Lower leg skin (tissue), 3 donors: ENCODE measurements at regions not wholly inside any gene's neighbourhood (a gene's known extent, or its start where the extent isn't known, plus 50 kb on each side); places are given as distances from the start of the nearest gene placed in this dataset.

Experiments
- POLR2A ChIP-seq, 2 donors: fragments of 450-650 bp; IDR thresholded peaks; one replicate each; pipeline ENCODE4 v1.6.1; 2016 to 2017; ENCODE audit warnings: antibody characterized with exemption in 2 of 2, mild to moderate bottlenecking in 1 of 2, moderate library complexity in 1 of 2
- TF ChIP-seq, protein P1 (sequence below), 3 donors: fragments of 450-650 bp; IDR thresholded peaks; one replicate each; pipeline ENCODE4 v1.5.1; 2016; ENCODE audit warnings: antibody characterized with exemption in 3 of 3, mild to moderate bottlenecking in 3 of 3, moderate library complexity in 2 of 3

- TF ChIP-seq, protein P1, sequence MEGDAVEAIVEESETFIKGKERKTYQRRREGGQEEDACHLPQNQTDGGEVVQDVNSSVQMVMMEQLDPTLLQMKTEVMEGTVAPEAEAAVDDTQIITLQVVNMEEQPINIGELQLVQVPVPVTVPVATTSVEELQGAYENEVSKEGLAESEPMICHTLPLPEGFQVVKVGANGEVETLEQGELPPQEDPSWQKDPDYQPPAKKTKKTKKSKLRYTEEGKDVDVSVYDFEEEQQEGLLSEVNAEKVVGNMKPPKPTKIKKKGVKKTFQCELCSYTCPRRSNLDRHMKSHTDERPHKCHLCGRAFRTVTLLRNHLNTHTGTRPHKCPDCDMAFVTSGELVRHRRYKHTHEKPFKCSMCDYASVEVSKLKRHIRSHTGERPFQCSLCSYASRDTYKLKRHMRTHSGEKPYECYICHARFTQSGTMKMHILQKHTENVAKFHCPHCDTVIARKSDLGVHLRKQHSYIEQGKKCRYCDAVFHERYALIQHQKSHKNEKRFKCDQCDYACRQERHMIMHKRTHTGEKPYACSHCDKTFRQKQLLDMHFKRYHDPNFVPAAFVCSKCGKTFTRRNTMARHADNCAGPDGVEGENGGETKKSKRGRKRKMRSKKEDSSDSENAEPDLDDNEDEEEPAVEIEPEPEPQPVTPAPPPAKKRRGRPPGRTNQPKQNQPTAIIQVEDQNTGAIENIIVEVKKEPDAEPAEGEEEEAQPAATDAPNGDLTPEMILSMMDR (IDR thresholded peaks at IDR 0.05) = no peak
- TF ChIP-seq POLR2A (IDR thresholded peaks at IDR 0.05) = no peak
Observed at GRCh38 chr6:104669483-104669882, 190.2 kb downstream of the HACE1 start.
